K562 (cell line): ENCODE measurements at regions not wholly inside any gene's neighbourhood (a gene's known extent, or its start where the extent isn't known, plus 50 kb on each side); places are given as distances from the start of the nearest gene placed in this dataset.

Experiments
- DMBX1 ChIP-seq: fragments of 250-450 bp; sonication (Bioruptor Pico); IDR thresholded peaks from 2 replicates; pipeline ENCODE4 v1.8.0; 2022; ENCODE audit warnings: inconsistent platforms, mild to moderate bottlenecking, moderate library complexity, borderline replicate concordance
- ILK ChIP-seq: fragments of 450-650 bp; IDR thresholded peaks from 2 replicates; pipeline ENCODE4 v1.6.1; 2016; ENCODE audit warnings: missing genetic modification characterization, low read depth, mild to moderate bottlenecking, missing compliant biosample characterization, moderate library complexity, borderline replicate concordance
- KDM4B ChIP-seq, 2 experiments: fragments of 450-650 bp in 1 of 2; sonication (generic) in 1 of 2; IDR thresholded peaks; 2 replicates each; pipeline ENCODE4 v1.6.1; 2016 to 2017; ENCODE audit warnings: borderline replicate concordance in 2 of 2, antibody characterized with exemption in 1 of 2, low read depth in 1 of 2, mild to moderate bottlenecking in 1 of 2
- SETDB1 ChIP-seq: IDR thresholded peaks from one replicate; pipeline ENCODE4 v1.6.1; 2012; ENCODE audit warnings: low read length, control low read depth, inconsistent platforms
- ZNF764 ChIP-seq: fragments of 250-450 bp; sonication (Bioruptor Pico); IDR thresholded peaks from 2 replicates; pipeline ENCODE4 v1.4.0; 2020; ENCODE audit warnings: low read depth, mild to moderate bottlenecking, moderate library complexity
- TF ChIP-seq, protein P1 (sequence below): fragments of 450-650 bp; IDR thresholded peaks from 2 replicates; pipeline ENCODE4 v1.6.1; 2018; ENCODE audit warnings: mild to moderate bottlenecking, low read depth; ENCODE audit not compliant: partially characterized antibody
- TF ChIP-seq, protein P2 (sequence below): fragments of 450-650 bp; IDR thresholded peaks from 2 replicates; pipeline ENCODE4 v1.6.1; 2017; ENCODE audit warnings: mild to moderate bottlenecking, moderate library complexity
- TF ChIP-seq, protein P3 (sequence below), 2 experiments: fragments of 450-650 bp; conservative IDR thresholded peaks; 2 replicates each; pipeline ENCODE4 v1.6.1; 2017; ENCODE audit warnings: mild to moderate bottlenecking in 2 of 2, moderate library complexity in 2 of 2
- TF ChIP-seq, protein P4 (sequence below): IDR thresholded peaks from 3 replicates; pipeline ENCODE4 v1.6.1; 2011; ENCODE audit warnings: borderline replicate concordance, mild to moderate bottlenecking; ENCODE audit not compliant: insufficient read length, insufficient read depth

DNA sequence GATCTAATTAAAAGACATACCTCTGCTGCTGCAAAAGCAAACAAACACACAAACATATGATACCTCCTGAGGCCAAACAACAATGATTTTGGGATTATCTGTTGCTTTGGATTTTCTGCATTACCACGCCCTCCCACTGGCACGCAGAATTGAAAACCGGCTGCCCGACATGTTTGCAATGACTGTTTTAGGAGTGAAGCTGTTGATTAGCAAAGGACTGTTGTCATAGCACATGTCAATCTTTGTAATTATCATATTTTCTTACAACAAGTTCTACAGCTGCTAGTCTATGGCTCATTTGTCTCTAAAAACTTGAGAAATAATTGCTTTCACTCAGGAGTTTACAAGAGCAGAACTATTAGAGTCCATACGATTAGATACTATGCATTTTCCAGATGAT is 94.4 kb upstream of the MEIS1 start (continued):
- TF ChIP-seq, protein P1, sequence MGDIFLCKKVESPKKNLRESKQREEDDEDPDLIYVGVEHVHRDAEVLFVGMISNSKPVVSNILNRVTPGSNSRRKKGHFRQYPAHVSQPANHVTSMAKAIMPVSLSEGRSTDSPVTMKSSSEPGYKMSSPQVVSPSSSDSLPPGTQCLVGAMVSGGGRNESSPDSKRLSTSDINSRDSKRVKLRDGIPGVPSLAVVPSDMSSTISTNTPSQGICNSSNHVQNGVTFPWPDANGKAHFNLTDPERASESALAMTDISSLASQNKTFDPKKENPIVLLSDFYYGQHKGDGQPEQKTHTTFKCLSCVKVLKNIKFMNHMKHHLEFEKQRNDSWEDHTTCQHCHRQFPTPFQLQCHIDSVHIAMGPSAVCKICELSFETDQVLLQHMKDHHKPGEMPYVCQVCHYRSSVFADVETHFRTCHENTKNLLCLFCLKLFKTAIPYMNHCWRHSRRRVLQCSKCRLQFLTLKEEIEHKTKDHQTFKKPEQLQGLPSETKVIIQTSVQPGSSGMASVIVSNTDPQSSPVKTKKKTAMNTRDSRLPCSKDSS: no peak
- TF ChIP-seq, protein P2, sequence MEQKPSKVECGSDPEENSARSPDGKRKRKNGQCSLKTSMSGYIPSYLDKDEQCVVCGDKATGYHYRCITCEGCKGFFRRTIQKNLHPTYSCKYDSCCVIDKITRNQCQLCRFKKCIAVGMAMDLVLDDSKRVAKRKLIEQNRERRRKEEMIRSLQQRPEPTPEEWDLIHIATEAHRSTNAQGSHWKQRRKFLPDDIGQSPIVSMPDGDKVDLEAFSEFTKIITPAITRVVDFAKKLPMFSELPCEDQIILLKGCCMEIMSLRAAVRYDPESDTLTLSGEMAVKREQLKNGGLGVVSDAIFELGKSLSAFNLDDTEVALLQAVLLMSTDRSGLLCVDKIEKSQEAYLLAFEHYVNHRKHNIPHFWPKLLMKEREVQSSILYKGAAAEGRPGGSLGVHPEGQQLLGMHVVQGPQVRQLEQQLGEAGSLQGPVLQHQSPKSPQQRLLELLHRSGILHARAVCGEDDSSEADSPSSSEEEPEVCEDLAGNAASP: no peak
- TF ChIP-seq DMBX1 (CRISPR knock-in tag) (no peak), KDM4B (IDR thresholded peaks at IDR 0.05; ENCODE audit: borderline replicate concordance in 2 of 2, low read depth in 1 of 2) (no peak), ZNF764 (CRISPR knock-in tag) (no peak), SETDB1 (no peak), ILK (no peak)
- TF ChIP-seq, protein P3, sequence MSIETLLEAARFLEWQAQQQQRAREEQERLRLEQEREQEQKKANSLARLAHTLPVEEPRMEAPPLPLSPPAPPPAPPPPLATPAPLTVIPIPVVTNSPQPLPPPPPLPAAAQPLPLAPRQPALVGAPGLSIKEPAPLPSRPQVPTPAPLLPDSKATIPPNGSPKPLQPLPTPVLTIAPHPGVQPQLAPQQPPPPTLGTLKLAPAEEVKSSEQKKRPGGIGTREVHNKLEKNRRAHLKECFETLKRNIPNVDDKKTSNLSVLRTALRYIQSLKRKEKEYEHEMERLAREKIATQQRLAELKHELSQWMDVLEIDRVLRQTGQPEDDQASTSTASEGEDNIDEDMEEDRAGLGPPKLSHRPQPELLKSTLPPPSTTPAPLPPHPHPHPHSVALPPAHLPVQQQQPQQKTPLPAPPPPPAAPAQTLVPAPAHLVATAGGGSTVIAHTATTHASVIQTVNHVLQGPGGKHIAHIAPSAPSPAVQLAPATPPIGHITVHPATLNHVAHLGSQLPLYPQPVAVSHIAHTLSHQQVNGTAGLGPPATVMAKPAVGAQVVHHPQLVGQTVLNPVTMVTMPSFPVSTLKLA (conservative IDR thresholded peaks at IDR 0.05): no peak
- TF ChIP-seq, protein P4, sequence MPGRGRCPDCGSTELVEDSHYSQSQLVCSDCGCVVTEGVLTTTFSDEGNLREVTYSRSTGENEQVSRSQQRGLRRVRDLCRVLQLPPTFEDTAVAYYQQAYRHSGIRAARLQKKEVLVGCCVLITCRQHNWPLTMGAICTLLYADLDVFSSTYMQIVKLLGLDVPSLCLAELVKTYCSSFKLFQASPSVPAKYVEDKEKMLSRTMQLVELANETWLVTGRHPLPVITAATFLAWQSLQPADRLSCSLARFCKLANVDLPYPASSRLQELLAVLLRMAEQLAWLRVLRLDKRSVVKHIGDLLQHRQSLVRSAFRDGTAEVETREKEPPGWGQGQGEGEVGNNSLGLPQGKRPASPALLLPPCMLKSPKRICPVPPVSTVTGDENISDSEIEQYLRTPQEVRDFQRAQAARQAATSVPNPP: no peak
